SK-N-SH (cell line): ENCODE measurements at regions not wholly inside any gene's neighbourhood (a gene's known extent, or its start where the extent isn't known, plus 50 kb on each side); places are given as distances from the start of the nearest gene placed in this dataset.

Source experiments
- CTCF ChIA-PET: fragments of 300-600, 350-600 bp; formaldehyde crosslinking; extraction: SDS; loops from one replicate; lab custom pipeline; 2021; lab: Yijun Ruan, JAX
- POLR2A ChIA-PET: fragments of 350-600 bp; sonication (Branson Sonifier 250); formaldehyde crosslinking; extraction: SDS; loops from one replicate; lab custom pipeline; 2020; ENCODE audit warnings: antibody characterized with exemption, inconsistent platforms; lab: Yijun Ruan, JAX
- DNase-seq: peaks from one replicate; pipeline ENCODE4 v3.0.0; 2012
- H2AFZ ChIP-seq: fragments of 200-600 bp; sonication (generic); 2 replicates; pipeline ENCODE4 v1.8.1; 2016; ENCODE audit warnings: antibody characterized with exemption, mild to moderate bottlenecking, low read depth
- H3F3A ChIP-seq: fragments of 200-600 bp; sonication (generic); replicated peaks from 2 replicates; pipeline ENCODE3; 2016; ENCODE audit warnings: antibody characterized with exemption, mild to moderate bottlenecking; ENCODE audit not compliant: insufficient read depth
- H3K27ac ChIP-seq, 2 experiments: fragments of 200-500 bp in 1 of 2; fragments of 200-600 bp in 1 of 2; sonication (Bioruptor generic) in 1 of 2; sonication (generic), shearing (Covaris generic) in 1 of 2; 2 replicates each; pipeline versions ENCODE4 v1.5.1 to v1.6.1; 2014 to 2016; ENCODE audit warnings: low read depth in 2 of 2, inconsistent platforms in 1 of 2, low read length in 1 of 2, mild to moderate bottlenecking in 1 of 2, mixed read lengths in 1 of 2
- H3K27me3 ChIP-seq: fragments of 200-600 bp; sonication (generic), shearing (Covaris generic); 2 replicates; pipeline ENCODE4 v1.6.1; 2016; ENCODE audit warnings: mixed run types; ENCODE audit not compliant: insufficient read depth
- H3K36me3 ChIP-seq, 2 experiments: fragments of 200-500 bp in 1 of 2; fragments of 200-600 bp in 1 of 2; sonication (Bioruptor generic) in 1 of 2; sonication (generic) in 1 of 2; replicated peaks in 1 of 2; 2 replicates each; pipeline versions ENCODE3 to v1.5.1; 2014 to 2016; ENCODE audit warnings: low read length in 1 of 2, mild to moderate bottlenecking in 1 of 2; ENCODE audit not compliant: insufficient read depth in 2 of 2, control insufficient read depth in 1 of 2
- H3K4me1 ChIP-seq, 2 experiments: fragments of 200-500 bp in 1 of 2; fragments of 200-600 bp in 1 of 2; sonication (Bioruptor generic) in 1 of 2; sonication (generic), shearing (Covaris generic) in 1 of 2; 2 replicates each; pipeline versions ENCODE4 v1.5.1 to v1.6.1; 2014 to 2016; ENCODE audit warnings: low read depth in 1 of 2, low read length in 1 of 2, mixed run types in 1 of 2; ENCODE audit not compliant: insufficient read depth in 2 of 2, control insufficient read depth in 1 of 2
- H3K4me2 ChIP-seq: fragments of 200-600 bp; sonication (generic), shearing (Covaris generic); 2 replicates; pipeline ENCODE4 v1.6.1; 2017; ENCODE audit warnings: mixed run types
- H3K4me3 ChIP-seq, 2 experiments: fragments of 200-500 bp in 1 of 2; fragments of 200-600 bp in 1 of 2; sonication (Bioruptor generic) in 1 of 2; sonication (generic), shearing (Covaris generic) in 1 of 2; 2 replicates each; pipeline versions ENCODE4 v1.5.1 to v1.8.1; 2014 to 2016; ENCODE audit warnings: low read depth in 2 of 2, inconsistent platforms in 1 of 2, low read length in 1 of 2, mild to moderate bottlenecking in 1 of 2, mixed read lengths in 1 of 2, moderate library complexity in 1 of 2
- H3K79me2 ChIP-seq: fragments of 200-600 bp; sonication (generic); 2 replicates; pipeline ENCODE4 v1.8.1; 2017; ENCODE audit warnings: mild to moderate bottlenecking; ENCODE audit not compliant: insufficient read depth
- H3K9ac ChIP-seq: fragments of 200-600 bp; sonication (generic); 2 replicates; pipeline ENCODE4 v1.6.1; 2017; ENCODE audit warnings: mixed run types
- H3K9me2 ChIP-seq: fragments of 200-600 bp; sonication (generic); 2 replicates; pipeline ENCODE4 v1.6.1; 2017; ENCODE audit warnings: mixed run types
- H3K9me3 ChIP-seq: fragments of 200-600 bp; sonication (generic); 2 replicates; pipeline ENCODE4 v1.6.1; 2017; ENCODE audit warnings: mixed run types, mild to moderate bottlenecking, moderate library complexity
- H4K20me1 ChIP-seq: fragments of 200-600 bp; sonication (generic); 2 replicates; pipeline ENCODE4 v1.6.1; 2017; ENCODE audit warnings: mild to moderate bottlenecking, mixed run types; ENCODE audit not compliant: insufficient read depth
- EP300 ChIP-seq, 2 experiments: IDR thresholded peaks; 2 replicates each; pipeline versions ENCODE4 v1.4.0 to v1.6.1; 2012; ENCODE audit warnings: borderline replicate concordance in 1 of 2, low read depth in 1 of 2, low read length in 1 of 2
- GATA2 ChIP-seq: sonication (generic); formaldehyde crosslinking; IDR thresholded peaks from 2 replicates; pipeline ENCODE4 v1.5.0; 2020; ENCODE audit warnings: mild to moderate bottlenecking, missing genetic modification reagents
- MXI1 ChIP-seq: IDR thresholded peaks from 2 replicates; pipeline ENCODE4 v1.6.1; 2012; ENCODE audit warnings: mild to moderate bottlenecking, low read depth, low read length, improper control_type of control experiment
- NFIC ChIP-seq: IDR thresholded peaks from 2 replicates; pipeline ENCODE4 v1.4.0; 2012; ENCODE audit warnings: borderline replicate concordance
- NRF1 ChIP-seq: IDR thresholded peaks from 2 replicates; pipeline ENCODE4 v1.6.1; 2012; ENCODE audit warnings: low read depth, mild to moderate bottlenecking, low read length
- POLR2AphosphoS5 ChIP-seq: IDR thresholded peaks from 2 replicates; pipeline ENCODE4 v1.6.1; 2012; ENCODE audit warnings: low read depth, low read length
- SIN3A ChIP-seq: IDR thresholded peaks from 2 replicates; pipeline ENCODE4 v1.6.1; 2012; ENCODE audit warnings: low read depth, mild to moderate bottlenecking, low read length, moderate library complexity, borderline replicate concordance
- YY1 ChIP-seq: IDR thresholded peaks from 2 replicates; pipeline ENCODE4 v1.4.0; 2012; ENCODE audit warnings: low read depth, mild to moderate bottlenecking
- WGBS: methylation state at CpG from one replicate; pipeline ENCODE4 v1.1.6; 2017; ENCODE audit warnings: low lambda C conversion rate; 5-methylcytosine and 5-hydroxymethylcytosine counted together
- TF ChIP-seq, protein P1 (sequence below): IDR thresholded peaks from 2 replicates; pipeline ENCODE4 v1.6.1; 2012; ENCODE audit warnings: mild to moderate bottlenecking, low read depth, low read length, moderate library complexity
- TF ChIP-seq, protein P2 (sequence below): fragments of 150-350 bp; IDR thresholded peaks from 2 replicates; pipeline ENCODE4 v1.6.1; 2017; ENCODE audit warnings: antibody characterized with exemption, low read length, low read depth, borderline replicate concordance
- TF ChIP-seq, protein P3 (sequence below): fragments of 200-600 bp; sonication (generic); IDR thresholded peaks from 2 replicates; pipeline ENCODE4 v1.6.1; 2017; ENCODE audit warnings: antibody characterized with exemption, mild to moderate bottlenecking, moderate library complexity

DNA sequence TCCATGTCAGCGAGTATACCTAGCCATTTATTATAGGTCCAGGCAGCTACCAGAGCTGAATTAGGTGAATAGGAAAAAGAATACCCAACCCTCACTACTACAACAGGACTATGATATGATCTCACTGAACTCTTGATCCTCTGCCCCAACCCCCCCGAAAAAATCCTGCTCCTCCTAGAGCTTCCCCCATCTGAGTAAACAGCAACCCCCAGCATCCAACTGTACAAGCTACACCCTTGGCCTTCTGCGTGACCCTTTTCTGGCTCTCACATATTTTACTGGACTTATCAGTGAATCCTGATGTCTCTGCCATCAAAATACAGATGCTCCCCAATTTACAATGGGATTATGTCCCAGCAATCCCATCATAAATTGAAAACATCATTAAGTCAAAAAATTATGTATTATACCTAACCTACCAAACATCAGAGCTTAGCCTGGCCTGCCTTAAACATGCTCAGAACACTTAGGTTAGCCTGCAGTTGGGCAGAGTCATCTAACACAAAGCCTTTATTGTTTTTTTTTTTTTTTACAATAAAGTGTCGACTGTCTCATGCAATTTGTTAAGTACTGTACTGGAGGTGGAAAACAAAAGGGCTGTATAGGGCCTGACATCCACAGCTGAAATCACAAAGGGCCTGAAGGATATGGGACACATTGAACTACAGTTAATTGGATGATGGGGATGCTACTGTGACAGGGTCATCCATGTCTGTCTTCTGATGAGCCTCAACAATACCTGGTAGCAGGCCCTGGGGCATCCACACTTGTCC lies 128.9 kb upstream of the ERCC6L2 start:
- WGBS = 49% methylated on average over 4 of the region's 4 CpGs
- Histone ChIP-seq H3K4me2 (no peak overlapping the region), H3K27me3 (no peaks in the 10 kb centered on the region), H3K79me2 (no peaks in the 10 kb centered on the region), H3F3A (no peaks in the 10 kb centered on the region), H3K4me3 (no peak overlapping the region), H2AFZ (no peak overlapping the region), H4K20me1 (no peaks in the 10 kb centered on the region), H3K36me3 (no peaks in the 10 kb centered on the region), H3K4me1 (peaks cover 0 to 8% of the 10 kb centered on the region in 2 experiments; a peak in 1 of 4 replicates), H3K27ac (no peak overlapping the region), H3K9me2 (no peaks in the 10 kb centered on the region), H3K9ac (no peak overlapping the region), H3K9me3 (no peaks in the 10 kb centered on the region)
- DNase-seq = no peak
- POLR2A ChIA-PET = interaction anchor here (0.5 kb wide), 1 partner anchor 154 kb away, joined by 6 read pairs; no protein-coding TSS in a partner anchor
- CTCF ChIA-PET = interaction anchor here (0.8 kb wide), 1 partner anchor 10 kb away, joined by 5 read pairs; no protein-coding TSS in a partner anchor
- TF ChIP-seq EP300 (IDR thresholded peaks at IDR 0.05; ENCODE audit: borderline replicate concordance in 1 of 2, low read depth in 1 of 2, low read length in 1 of 2) (no peak), YY1 (no peak), POLR2AphosphoS5 (no peak)
- TF ChIP-seq, protein P1, sequence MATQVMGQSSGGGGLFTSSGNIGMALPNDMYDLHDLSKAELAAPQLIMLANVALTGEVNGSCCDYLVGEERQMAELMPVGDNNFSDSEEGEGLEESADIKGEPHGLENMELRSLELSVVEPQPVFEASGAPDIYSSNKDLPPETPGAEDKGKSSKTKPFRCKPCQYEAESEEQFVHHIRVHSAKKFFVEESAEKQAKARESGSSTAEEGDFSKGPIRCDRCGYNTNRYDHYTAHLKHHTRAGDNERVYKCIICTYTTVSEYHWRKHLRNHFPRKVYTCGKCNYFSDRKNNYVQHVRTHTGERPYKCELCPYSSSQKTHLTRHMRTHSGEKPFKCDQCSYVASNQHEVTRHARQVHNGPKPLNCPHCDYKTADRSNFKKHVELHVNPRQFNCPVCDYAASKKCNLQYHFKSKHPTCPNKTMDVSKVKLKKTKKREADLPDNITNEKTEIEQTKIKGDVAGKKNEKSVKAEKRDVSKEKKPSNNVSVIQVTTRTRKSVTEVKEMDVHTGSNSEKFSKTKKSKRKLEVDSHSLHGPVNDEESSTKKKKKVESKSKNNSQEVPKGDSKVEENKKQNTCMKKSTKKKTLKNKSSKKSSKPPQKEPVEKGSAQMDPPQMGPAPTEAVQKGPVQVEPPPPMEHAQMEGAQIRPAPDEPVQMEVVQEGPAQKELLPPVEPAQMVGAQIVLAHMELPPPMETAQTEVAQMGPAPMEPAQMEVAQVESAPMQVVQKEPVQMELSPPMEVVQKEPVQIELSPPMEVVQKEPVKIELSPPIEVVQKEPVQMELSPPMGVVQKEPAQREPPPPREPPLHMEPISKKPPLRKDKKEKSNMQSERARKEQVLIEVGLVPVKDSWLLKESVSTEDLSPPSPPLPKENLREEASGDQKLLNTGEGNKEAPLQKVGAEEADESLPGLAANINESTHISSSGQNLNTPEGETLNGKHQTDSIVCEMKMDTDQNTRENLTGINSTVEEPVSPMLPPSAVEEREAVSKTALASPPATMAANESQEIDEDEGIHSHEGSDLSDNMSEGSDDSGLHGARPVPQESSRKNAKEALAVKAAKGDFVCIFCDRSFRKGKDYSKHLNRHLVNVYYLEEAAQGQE = no peak

DNA sequence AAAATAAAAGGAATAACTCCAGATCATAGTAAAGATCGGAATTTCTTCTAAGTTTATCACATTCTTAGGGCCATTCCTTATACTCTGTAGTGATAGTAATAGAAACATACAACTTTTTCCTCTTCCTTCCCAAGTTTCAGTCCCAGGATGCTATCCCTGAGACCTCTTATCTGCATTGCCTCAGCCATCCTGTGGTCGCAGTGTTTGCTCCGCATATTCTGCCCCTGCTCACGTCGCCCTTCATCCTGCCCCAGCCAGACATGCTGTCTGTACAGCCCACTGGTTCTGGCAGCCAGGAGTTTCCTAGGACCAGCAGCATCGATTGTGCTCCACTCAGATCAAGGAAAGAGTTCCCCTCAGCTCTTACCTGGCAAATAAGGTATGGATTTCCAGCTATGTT lies 132.7 kb upstream of the ERCC6L2 start:
- ChIA-PET CTCF (interaction anchor here (1.3 kb wide), 1 partner anchor 18 kb away, joined by 4 read pairs; no protein-coding TSS in a partner anchor), POLR2A (no interaction called here)
- no peaks in the 10 kb centered on the region for H3F3A ChIP-seq
- no peaks in the 10 kb centered on the region for H3K79me2 ChIP-seq
- H3K9me3 ChIP-seq = no peaks in the 10 kb centered on the region
- no peak overlapping the region for H2AFZ ChIP-seq
- no peak overlapping the region for H3K9ac ChIP-seq
- H4K20me1 ChIP-seq = no peaks in the 10 kb centered on the region
- H3K9me2 ChIP-seq = no peaks in the 10 kb centered on the region
- 76% methylated on average over 6 of the region's 6 CpGs for WGBS
- peaks cover 0 to 11% of the 10 kb centered on the region in 2 experiments; a peak in 1 of 4 replicates for H3K4me1 ChIP-seq
- TF ChIP-seq, protein P1 = no peak
- TF ChIP-seq YY1 = no peak
- TF ChIP-seq NRF1 = no peak
- no peak for TF ChIP-seq MXI1
- no peak for TF ChIP-seq SIN3A
- no peak for TF ChIP-seq NFIC
- TF ChIP-seq, protein P2, sequence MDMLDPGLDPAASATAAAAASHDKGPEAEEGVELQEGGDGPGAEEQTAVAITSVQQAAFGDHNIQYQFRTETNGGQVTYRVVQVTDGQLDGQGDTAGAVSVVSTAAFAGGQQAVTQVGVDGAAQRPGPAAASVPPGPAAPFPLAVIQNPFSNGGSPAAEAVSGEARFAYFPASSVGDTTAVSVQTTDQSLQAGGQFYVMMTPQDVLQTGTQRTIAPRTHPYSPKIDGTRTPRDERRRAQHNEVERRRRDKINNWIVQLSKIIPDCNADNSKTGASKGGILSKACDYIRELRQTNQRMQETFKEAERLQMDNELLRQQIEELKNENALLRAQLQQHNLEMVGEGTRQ = no peak
- TF ChIP-seq, protein P3, sequence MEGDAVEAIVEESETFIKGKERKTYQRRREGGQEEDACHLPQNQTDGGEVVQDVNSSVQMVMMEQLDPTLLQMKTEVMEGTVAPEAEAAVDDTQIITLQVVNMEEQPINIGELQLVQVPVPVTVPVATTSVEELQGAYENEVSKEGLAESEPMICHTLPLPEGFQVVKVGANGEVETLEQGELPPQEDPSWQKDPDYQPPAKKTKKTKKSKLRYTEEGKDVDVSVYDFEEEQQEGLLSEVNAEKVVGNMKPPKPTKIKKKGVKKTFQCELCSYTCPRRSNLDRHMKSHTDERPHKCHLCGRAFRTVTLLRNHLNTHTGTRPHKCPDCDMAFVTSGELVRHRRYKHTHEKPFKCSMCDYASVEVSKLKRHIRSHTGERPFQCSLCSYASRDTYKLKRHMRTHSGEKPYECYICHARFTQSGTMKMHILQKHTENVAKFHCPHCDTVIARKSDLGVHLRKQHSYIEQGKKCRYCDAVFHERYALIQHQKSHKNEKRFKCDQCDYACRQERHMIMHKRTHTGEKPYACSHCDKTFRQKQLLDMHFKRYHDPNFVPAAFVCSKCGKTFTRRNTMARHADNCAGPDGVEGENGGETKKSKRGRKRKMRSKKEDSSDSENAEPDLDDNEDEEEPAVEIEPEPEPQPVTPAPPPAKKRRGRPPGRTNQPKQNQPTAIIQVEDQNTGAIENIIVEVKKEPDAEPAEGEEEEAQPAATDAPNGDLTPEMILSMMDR = no peak
- no peak for TF ChIP-seq GATA2 (CRISPR knock-in tag)
- no peak for DNase-seq
- H3K4me2 ChIP-seq = no peak overlapping the region
- H3K4me3 ChIP-seq = no peak overlapping the region
- no peak overlapping the region for H3K27ac ChIP-seq
- no peaks in the 10 kb centered on the region for H3K36me3 ChIP-seq
- no peaks in the 10 kb centered on the region for H3K27me3 ChIP-seq
